SK-N-SH treated with all-trans-retinoic acid at 6 μM for 48 hours (cell line): ENCODE measurements at regions not wholly inside any gene's neighbourhood (a gene's known extent, or its start where the extent isn't known, plus 50 kb on each side); places are given as distances from the start of the nearest gene placed in this dataset.

Source experiments
- ATAC-seq: fragments of 200-7000 bp; cut with Tn5 transposase; 3 replicates; pipeline ENCODE4 v1.9.1; 2020; ENCODE audit warnings: mild to moderate bottlenecking, moderate library complexity
- ARNTL ChIP-seq: fragments of 450-650 bp; formaldehyde crosslinking; IDR thresholded peaks from 2 replicates; pipeline ENCODE4 v1.5.0; 2020; ENCODE audit warnings: low read depth, mild to moderate bottlenecking, moderate library complexity, borderline replicate concordance
- CREB5 ChIP-seq: fragments of 250-450 bp; sonication (Bioruptor Pico); IDR thresholded peaks from 2 replicates; pipeline ENCODE4 v1.5.1; 2020; ENCODE audit warnings: low read depth, mild to moderate bottlenecking, moderate library complexity
- CSDC2 ChIP-seq: fragments of 250-450 bp; sonication (Bioruptor Pico); IDR thresholded peaks from 2 replicates; pipeline ENCODE4 v1.5.0; 2020; ENCODE audit warnings: mild to moderate bottlenecking, moderate library complexity
- CSRNP3 ChIP-seq: fragments of 250-450 bp; sonication (Bioruptor Pico); IDR thresholded peaks from 2 replicates; pipeline ENCODE4 v1.5.1; 2021; ENCODE audit warnings: mild to moderate bottlenecking, moderate library complexity
- ESRRG ChIP-seq: fragments of 250-450 bp; sonication (Bioruptor Pico); IDR thresholded peaks from 2 replicates; pipeline ENCODE4 v1.6.1; 2021; ENCODE audit warnings: mild to moderate bottlenecking
- GLIS3 ChIP-seq: fragments of 250-450 bp; sonication (Bioruptor Pico); IDR thresholded peaks from 2 replicates; pipeline ENCODE4 v1.5.0; 2020; ENCODE audit warnings: mild to moderate bottlenecking, moderate library complexity
- ISL1 ChIP-seq: fragments of 250-450 bp; sonication (Bioruptor Pico); IDR thresholded peaks from 2 replicates; pipeline ENCODE4 v2.1.2; 2022; ENCODE audit warnings: mild to moderate bottlenecking, moderate library complexity
- OSR1 ChIP-seq: fragments of 250-450 bp; sonication (Bioruptor Pico); IDR thresholded peaks from 2 replicates; pipeline ENCODE4 v1.8.0; 2022; ENCODE audit warnings: moderate library complexity, mild to moderate bottlenecking, inconsistent platforms
- PATZ1 ChIP-seq: fragments of 250-450 bp; sonication (Bioruptor Pico); IDR thresholded peaks from 2 replicates; pipeline ENCODE4 v1.8.0; 2020; ENCODE audit warnings: mild to moderate bottlenecking, moderate library complexity, borderline replicate concordance
- POU6F1 ChIP-seq: fragments of 250-450 bp; sonication (Bioruptor Pico); IDR thresholded peaks from 2 replicates; pipeline ENCODE4 v1.8.0; 2021; ENCODE audit warnings: low read depth, mild to moderate bottlenecking, moderate library complexity, borderline replicate concordance
- PPARA ChIP-seq: fragments of 250-450 bp; sonication (Bioruptor Pico); IDR thresholded peaks from 2 replicates; pipeline ENCODE4 v1.5.0; 2020; ENCODE audit warnings: mild to moderate bottlenecking, borderline replicate concordance
- RARB ChIP-seq: fragments of 250-450 bp; sonication (Bioruptor Pico); IDR thresholded peaks from 2 replicates; pipeline ENCODE4 v1.8.0; 2021; ENCODE audit warnings: mild to moderate bottlenecking, moderate library complexity
- SNAI2 ChIP-seq: fragments of 250-450 bp; sonication (Bioruptor Pico); IDR thresholded peaks from 2 replicates; pipeline ENCODE4 v1.5.0; 2020; ENCODE audit warnings: mild to moderate bottlenecking, moderate library complexity
- TOX ChIP-seq: fragments of 250-450 bp; sonication (Bioruptor Pico); IDR thresholded peaks from 2 replicates; pipeline ENCODE4 v1.8.0; 2021; ENCODE audit warnings: mild to moderate bottlenecking, moderate library complexity, borderline replicate concordance
- TSHZ2 ChIP-seq: fragments of 250-450 bp; sonication (Bioruptor Pico); IDR thresholded peaks from 2 replicates; pipeline ENCODE4 v1.5.0; 2020; ENCODE audit warnings: mild to moderate bottlenecking, moderate library complexity
- ZC3H10 ChIP-seq: fragments of 250-450 bp; sonication (Bioruptor Pico); IDR thresholded peaks from 2 replicates; pipeline ENCODE4 v1.5.1; 2021; ENCODE audit warnings: mild to moderate bottlenecking, moderate library complexity
- ZFP3 ChIP-seq: fragments of 250-450 bp; sonication (Bioruptor Pico); IDR thresholded peaks from 2 replicates; pipeline ENCODE4 v1.5.0; 2020; ENCODE audit warnings: mild to moderate bottlenecking, moderate library complexity
- ZFP30 ChIP-seq: fragments of 450-650 bp; formaldehyde crosslinking; IDR thresholded peaks from 2 replicates; pipeline ENCODE4 v1.5.0; 2022; ENCODE audit warnings: mild to moderate bottlenecking, moderate library complexity
- ZNF565 ChIP-seq: fragments of 450-650 bp; formaldehyde crosslinking; conservative IDR thresholded peaks from 2 replicates; pipeline ENCODE4 v1.5.0; 2020; ENCODE audit warnings: low read depth, mild to moderate bottlenecking, moderate library complexity
- ZNF70 ChIP-seq: fragments of 450-650 bp; formaldehyde crosslinking; IDR thresholded peaks from 2 replicates; pipeline ENCODE4 v1.5.0; 2020; ENCODE audit warnings: mild to moderate bottlenecking, moderate library complexity
- ZNF8 ChIP-seq: fragments of 450-650 bp; formaldehyde crosslinking; IDR thresholded peaks from 2 replicates; pipeline ENCODE4 v1.5.0; 2020; ENCODE audit warnings: mild to moderate bottlenecking, moderate library complexity

- ATAC-seq, result no peak
- TF ChIP-seq TOX (CRISPR knock-in tag), result no peak
- no peak for TF ChIP-seq CSRNP3
- no peak for TF ChIP-seq OSR1 (CRISPR knock-in tag)
- no peak for TF ChIP-seq SNAI2 (CRISPR knock-in tag)
- no peak for TF ChIP-seq TSHZ2 (CRISPR knock-in tag)
- TF ChIP-seq PATZ1 (CRISPR knock-in tag), result no peak
- no peak for TF ChIP-seq ZNF70 (CRISPR knock-in tag)
- no peak for TF ChIP-seq GLIS3 (CRISPR knock-in tag)
- no peak for TF ChIP-seq RARB
- TF ChIP-seq CREB5, result no peak
- no peak for TF ChIP-seq ISL1 (CRISPR knock-in tag)
- TF ChIP-seq POU6F1 (CRISPR knock-in tag), result no peak
- no peak for TF ChIP-seq ZNF565
- no peak for TF ChIP-seq ZC3H10 (CRISPR knock-in tag)
- no peak for TF ChIP-seq ZNF8 (CRISPR knock-in tag)
- TF ChIP-seq ZFP3, result no peak
- no peak for TF ChIP-seq ESRRG
- no peak for TF ChIP-seq PPARA (CRISPR knock-in tag)
- TF ChIP-seq ARNTL (CRISPR knock-in tag), result no peak
- TF ChIP-seq ZFP30 (CRISPR knock-in tag), result no peak
Measured at GRCh38 chr2:224103651-224104050, 64.6 kb upstream of the SERPINE2 start.

- TF ChIP-seq SNAI2 (CRISPR knock-in tag), result no peak
- TF ChIP-seq ZNF8 (CRISPR knock-in tag), result no peak
- no peak for TF ChIP-seq GLIS3 (CRISPR knock-in tag)
- TF ChIP-seq TSHZ2 (CRISPR knock-in tag), result no peak
- TF ChIP-seq CREB5, result no peak
- no peak for TF ChIP-seq RARB
- no peak for TF ChIP-seq ISL1 (CRISPR knock-in tag)
- TF ChIP-seq CSDC2, result no peak
- no peak for TF ChIP-seq ESRRG
- ATAC-seq, result no peak
Measured at GRCh38 chr2:224102991-224103390, 63.9 kb upstream of the SERPINE2 start.
